HG02678 (cell line): ENCODE measurements at regions not wholly inside any gene's neighbourhood (a gene's known extent, or its start where the extent isn't known, plus 50 kb on each side); places are given as distances from the start of the nearest gene placed in this dataset.
"Not testable (repeated sequence)": the region's sequence is repeated elsewhere in the genome, so short reads cannot be mapped to it uniquely, and the experiment has no call there.

Experiments
- ATAC-seq: cut with Tn5 transposase; IDR thresholded peaks from one replicate; pipeline ENCODE4 v1.9.1; 2021; ENCODE audit warnings: mild to moderate bottlenecking, moderate library complexity; ENCODE audit not compliant: unreplicated experiment

GRCh38 chr13:81957121-81957520, 1616.2 kb upstream of the SPRY2 start:
- ATAC-seq: no peak

- no peak for ATAC-seq
Measured at GRCh38 chr13:81929988-81930387, 1589.1 kb upstream of the SPRY2 start.

GRCh38 chr13:81927347-81927746, 1586.4 kb upstream of the SPRY2 start:
- no peak for ATAC-seq

GRCh38 chr13:81917810-81918209, 1576.9 kb upstream of the SPRY2 start:
- ATAC-seq: no peak

- ATAC-seq: no peak
Measured at GRCh38 chr13:81916461-81916860, 1575.5 kb upstream of the SPRY2 start.

GRCh38 chr13:81907787-81908372, 1567.0 kb upstream of the SPRY2 start:
- ATAC-seq: no peak

GRCh38 chr13:81888855-81889254, 1547.9 kb upstream of the SPRY2 start:
- ATAC-seq: no peak

GRCh38 chr13:81874681-81875661, 1534.0 kb upstream of the SPRY2 start:
- no peak for ATAC-seq

- no peak for ATAC-seq
Measured at GRCh38 chr13:81874253-81874652, 1533.3 kb upstream of the SPRY2 start.

GRCh38 chr13:81872581-81872980, 1531.7 kb upstream of the SPRY2 start:
- no peak for ATAC-seq

- ATAC-seq: not testable (repeated sequence)
Measured at GRCh38 chr13:81871751-81872325, 1530.9 kb upstream of the SPRY2 start.

GRCh38 chr13:81848291-81848690, 1507.4 kb upstream of the SPRY2 start:
- no peak for ATAC-seq

GRCh38 chr13:81846771-81847170, 1505.8 kb upstream of the SPRY2 start:
- ATAC-seq: no peak

GRCh38 chr13:81821259-81821658, 1480.3 kb upstream of the SPRY2 start:
- no peak for ATAC-seq

GRCh38 chr13:81800433-81800832, 1459.5 kb upstream of the SPRY2 start:
- ATAC-seq: no peak

GRCh38 chr13:81795710-81796109, 1454.8 kb upstream of the SPRY2 start:
- no peak for ATAC-seq

GRCh38 chr13:81791641-81792040, 1450.7 kb upstream of the SPRY2 start:
- no peak for ATAC-seq

GRCh38 chr13:81781471-81781870, 1440.5 kb upstream of the SPRY2 start:
- ATAC-seq: no peak

GRCh38 chr13:81779876-81780275, 1439.0 kb upstream of the SPRY2 start:
- no peak for ATAC-seq

GRCh38 chr13:81778350-81778749, 1437.4 kb upstream of the SPRY2 start:
- ATAC-seq: no peak

GRCh38 chr13:81773263-81773662, 1432.3 kb upstream of the SPRY2 start:
- ATAC-seq: no peak

- no peak for ATAC-seq
Measured at GRCh38 chr13:81771951-81772350, 1431.0 kb upstream of the SPRY2 start.
